HCT116 (cell line): ENCODE measurements at regions not wholly inside any gene's neighbourhood (a gene's known extent, or its start where the extent isn't known, plus 50 kb on each side); places are given as distances from the start of the nearest gene placed in this dataset.

Experiments used
- ATAC-seq: fragments of 200-7000 bp; cut with Tn5 transposase; 2 replicates; pipeline ENCODE4 v1.9.1; 2020; ENCODE audit warnings: mild to moderate bottlenecking, moderate library complexity
- BruUV-seq: library from RNA; stranded (reverse); fragments of 400-500 nt; replicated peaks from 2 replicates; lab custom pipeline; 2021; lab: Mats Ljungman, UMichigan
- CTCF ChIA-PET: fragments of 300-600 bp; sonication (Branson Sonifier 250); formaldehyde crosslinking; loops from one replicate; lab custom pipeline; 2021; ENCODE audit warnings: antibody characterized with exemption; lab: Charles Lee
- POLR2A ChIA-PET: fragments of 300-600, 350-600 bp; sonication (Branson Sonifier 250); formaldehyde crosslinking; loops from one replicate; lab custom pipeline; 2021; ENCODE audit warnings: antibody characterized with exemption; lab: Charles Lee
- RAD21 ChIA-PET, 2 experiments: fragments of 300-600 bp; sonication (Branson Sonifier 250); formaldehyde crosslinking; loops; one replicate each; lab custom pipeline; 2023; ENCODE audit warnings: low total read pairs in 2 of 2; ENCODE audit not compliant: uncharacterized antibody in 2 of 2, unreplicated experiment in 2 of 2, low non-redundant PET in 1 of 2; lab: Charles Lee
- DNase-seq: peaks from one replicate; pipeline ENCODE4 v3.0.0-alpha.2; 2010; ENCODE audit warnings: low read depth, low spot score
- H2AFZ ChIP-seq: fragments of 200-600 bp; shearing (Covaris generic), sonication (generic); 2 replicates; pipeline ENCODE4 v1.6.1; 2017; ENCODE audit warnings: low read depth, mixed run types, mixed read lengths, antibody characterized with exemption, low read length; ENCODE audit not compliant: poor library complexity, severe bottlenecking
- H3K27ac ChIP-seq: 2 replicates; pipeline ENCODE4 v1.5.1; 2012; ENCODE audit warnings: low read depth, low read length
- H3K27me3 ChIP-seq: fragments of 200-600 bp; sonication (generic); 2 replicates; pipeline ENCODE4 v1.6.1; 2016; ENCODE audit warnings: mixed run types, low read length, mixed read lengths; ENCODE audit not compliant: insufficient read depth
- H3K36me3 ChIP-seq, 2 experiments: fragments of 200-500 bp in 1 of 2; fragments of 200-600 bp in 1 of 2; sonication (Bioruptor generic) in 1 of 2; sonication (generic) in 1 of 2; 2 replicates each; pipeline versions ENCODE4 v1.5.1 to v1.6.1; 2014 to 2016; ENCODE audit warnings: low read length in 2 of 2, inconsistent platforms in 1 of 2, mixed read lengths in 1 of 2, mixed run types in 1 of 2; ENCODE audit not compliant: insufficient read depth in 2 of 2, control insufficient read depth in 1 of 2
- H3K4me1 ChIP-seq, 2 experiments: fragments of 200-600 bp in 1 of 2; sonication (generic) in 1 of 2; 2 replicates each; pipeline versions ENCODE4 v1.5.1 to v1.6.1; 2012 to 2017; ENCODE audit warnings: low read length in 2 of 2, inconsistent platforms in 1 of 2, mild to moderate bottlenecking in 1 of 2, mixed read lengths in 1 of 2, mixed run types in 1 of 2, moderate library complexity in 1 of 2; ENCODE audit not compliant: insufficient read depth in 2 of 2, control insufficient read depth in 1 of 2
- H3K4me2 ChIP-seq: fragments of 200-600 bp; sonication (generic); 2 replicates; pipeline ENCODE4 v1.6.1; 2017; ENCODE audit warnings: mixed run types, low read length, mixed read lengths
- H3K4me3 ChIP-seq, 2 experiments: fragments of 200-600 bp in 1 of 2; sonication (generic) in 1 of 2; replicated peaks in 1 of 2; 2 replicates each; pipeline ENCODE4 v1.5.1; 2011 to 2016; ENCODE audit warnings: low read length in 2 of 2, control low read depth in 1 of 2, low read depth in 1 of 2, mild to moderate bottlenecking in 1 of 2, mixed read lengths in 1 of 2, mixed run types in 1 of 2
- H3K79me2 ChIP-seq: fragments of 200-600 bp; sonication (generic); 2 replicates; pipeline ENCODE4 v1.6.1; 2017; ENCODE audit warnings: mild to moderate bottlenecking, mixed run types, low read length, moderate library complexity, mixed read lengths; ENCODE audit not compliant: insufficient read depth
- H3K9ac ChIP-seq: fragments of 200-600 bp; sonication (generic); 2 replicates; pipeline ENCODE4 v1.6.1; 2016; ENCODE audit warnings: low read length, mixed read lengths
- H3K9me2 ChIP-seq: fragments of 200-600 bp; sonication (generic), shearing (Covaris generic); 2 replicates; pipeline ENCODE4 v1.6.1; 2017; ENCODE audit warnings: mixed run types, mild to moderate bottlenecking, moderate library complexity; ENCODE audit not compliant: insufficient read depth
- H3K9me3 ChIP-seq, 2 experiments: fragments of 200-500 bp in 1 of 2; fragments of 200-600 bp in 1 of 2; sonication (Bioruptor generic) in 1 of 2; sonication (generic) in 1 of 2; 2 replicates each; pipeline ENCODE4 v1.6.1; 2014 to 2017; ENCODE audit warnings: low read length in 2 of 2, mixed read lengths in 2 of 2, inconsistent platforms in 1 of 2, low read depth in 1 of 2, mild to moderate bottlenecking in 1 of 2, mixed run types in 1 of 2, moderate library complexity in 1 of 2; ENCODE audit not compliant: control insufficient read depth in 1 of 2, insufficient read depth in 1 of 2
- H4K20me1 ChIP-seq: fragments of 200-600 bp; sonication (generic), shearing (Covaris generic); 2 replicates; pipeline ENCODE4 v1.6.1; 2017; ENCODE audit warnings: mixed run types, mild to moderate bottlenecking, moderate library complexity; ENCODE audit not compliant: insufficient read depth
- CBX3 ChIP-seq: IDR thresholded peaks from 2 replicates; pipeline ENCODE4 v1.6.1; 2012; ENCODE audit warnings: low read depth
- CEBPB ChIP-seq: IDR thresholded peaks from 2 replicates; pipeline ENCODE4 v1.6.1; 2012; ENCODE audit warnings: low read depth
- EGR1 ChIP-seq: IDR thresholded peaks from 2 replicates; pipeline ENCODE4 v1.6.1; 2012; ENCODE audit warnings: low read depth
- ELF1 ChIP-seq: IDR thresholded peaks from 2 replicates; pipeline ENCODE4 v1.6.1; 2012; ENCODE audit warnings: low read depth, borderline replicate concordance
- EZH2 ChIP-seq: fragments of 200-600 bp; sonication (generic); IDR thresholded peaks from 2 replicates; pipeline ENCODE4 v1.6.1; 2017; ENCODE audit warnings: antibody characterized with exemption, mixed run types
- FOSL1 ChIP-seq: IDR thresholded peaks from 2 replicates; pipeline ENCODE4 v1.6.1; 2012; ENCODE audit warnings: low read depth
- JUND ChIP-seq: IDR thresholded peaks from 2 replicates; pipeline ENCODE4 v1.6.1; 2012
- MAX ChIP-seq: IDR thresholded peaks from 2 replicates; pipeline ENCODE4 v1.6.1; 2012
- POLR2A ChIP-seq: IDR thresholded peaks from 2 replicates; pipeline ENCODE4 v1.7.0; 2011; ENCODE audit warnings: borderline replicate concordance; ENCODE audit not compliant: insufficient read depth, insufficient read length; ENCODE audit errors: extremely low read depth
- POLR2AphosphoS5 ChIP-seq: IDR thresholded peaks from 2 replicates; pipeline ENCODE4 v1.6.1; 2011; ENCODE audit warnings: mild to moderate bottlenecking, low read depth, low read length, moderate library complexity
- RAD21 ChIP-seq: IDR thresholded peaks from 2 replicates; pipeline ENCODE4 v1.6.1; 2012; ENCODE audit warnings: low read depth, mild to moderate bottlenecking
- TCF7L2 ChIP-seq: IDR thresholded peaks from 2 replicates; pipeline ENCODE4 v1.7.0; 2011; ENCODE audit warnings: borderline replicate concordance, inconsistent platforms; ENCODE audit not compliant: insufficient read depth, insufficient read length; ENCODE audit errors: extremely low read depth
- YY1 ChIP-seq: IDR thresholded peaks from 2 replicates; pipeline ENCODE4 v1.6.1; 2011; ENCODE audit warnings: low read length, low read depth, moderate library complexity, mild to moderate bottlenecking; ENCODE audit not compliant: insufficient replicate concordance; ENCODE audit errors: extremely low read depth
- ZBTB33 ChIP-seq: IDR thresholded peaks from 2 replicates; pipeline ENCODE4 v1.6.1; 2011; ENCODE audit warnings: mild to moderate bottlenecking, low read length, moderate library complexity; ENCODE audit not compliant: insufficient replicate concordance; ENCODE audit errors: extremely low read depth
- intact Hi-C: fragments of 100-400 bp; cut with micrococcal nuclease; formaldehyde crosslinking; loops from 2 replicates; pipeline ENCODE4 v1.10.0; 2022

GRCh38 chr1:216814576-216815259 lies 91.5 kb upstream of the ESRRG start:
- H3K4me3 ChIP-seq = no peak overlapping the region
- ATAC-seq = no peak
- no peak overlapping the region for H3K9ac ChIP-seq
- intact Hi-C loops = no loop called here
- H3K79me2 ChIP-seq = no peaks in the 10 kb centered on the region
- H3K9me3 ChIP-seq = no peaks in the 10 kb centered on the region
- no peaks in the 10 kb centered on the region for H4K20me1 ChIP-seq
- H3K27ac ChIP-seq = no peak overlapping the region
- no peaks in the 10 kb centered on the region for H3K9me2 ChIP-seq
- H3K4me2 ChIP-seq = no peak overlapping the region
- H3K27me3 ChIP-seq = no peaks in the 10 kb centered on the region
- no peak for TF ChIP-seq POLR2A
- no peak for TF ChIP-seq RAD21
- no peak for TF ChIP-seq ZBTB33
- no peak for TF ChIP-seq MAX
- TF ChIP-seq EZH2 = no peak
- no peak for TF ChIP-seq ELF1
- TF ChIP-seq, all 23 proteins: peak for 0
- ChIA-PET CTCF (no interaction called here), POLR2A (no interaction called here), RAD21 (no interaction called here)
- BruUV-seq = no TSS peak
- no peaks in the 10 kb centered on the region for H3K36me3 ChIP-seq
- DNase-seq = no peak
- no peak overlapping the region for H2AFZ ChIP-seq
- H3K4me1 ChIP-seq = no peaks in the 10 kb centered on the region

DNA sequence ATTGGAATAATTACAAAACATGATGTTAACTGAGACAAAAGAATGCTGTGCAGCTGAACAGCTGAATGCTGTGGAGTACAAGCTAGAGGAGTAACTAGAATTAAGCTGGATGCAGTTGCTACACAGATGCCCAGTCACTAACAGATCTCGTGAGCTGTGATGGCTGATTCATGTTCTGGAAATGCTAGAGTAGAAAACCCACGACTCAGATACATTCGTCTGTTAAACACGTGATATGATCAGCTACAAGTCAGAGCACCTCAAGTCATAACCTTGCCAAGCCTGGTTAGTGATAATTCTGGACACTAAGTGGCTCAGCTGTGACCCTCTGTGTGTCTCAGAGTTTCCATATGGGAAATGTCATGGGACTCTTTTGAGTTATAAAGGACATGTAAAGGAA lies 89.7 kb upstream of the ESRRG start:
- no peaks in the 10 kb centered on the region for H3K79me2 ChIP-seq
- no peak overlapping the region for H2AFZ ChIP-seq
- BruUV-seq = no TSS peak
- TF ChIP-seq CBX3 (no peak), FOSL1 (no peak), JUND (no peak), EGR1 (no peak), MAX (no peak), TCF7L2 (no peak), CEBPB (no peak), ZBTB33 (no peak), YY1 (no peak), POLR2AphosphoS5 (no peak)

More for the DNA sequence above, 89.7 kb upstream of the ESRRG start:
- Histone ChIP-seq H3K9ac (no peak overlapping the region), H3K27me3 (no peaks in the 10 kb centered on the region), H3K9me2 (no peaks in the 10 kb centered on the region), H3K36me3 (no peaks in the 10 kb centered on the region), H3K4me3 (no peak overlapping the region), H3K27ac (no peak overlapping the region), H4K20me1 (no peaks in the 10 kb centered on the region), H3K4me1 (no peaks in the 10 kb centered on the region), H3K9me3 (no peaks in the 10 kb centered on the region), H3K4me2 (no peak overlapping the region)
- DNase-seq (no peak), ATAC-seq (no peak)
- POLR2A ChIA-PET = no interaction called here
- intact Hi-C loops = no loop called here
- CTCF ChIA-PET = no interaction called here
- RAD21 ChIA-PET = no interaction called here
